Endodermal cell (in vitro differentiated cells): ENCODE measurements at regions not wholly inside any gene's neighbourhood (a gene's known extent, or its start where the extent isn't known, plus 50 kb on each side); places are given as distances from the start of the nearest gene placed in this dataset.

Experiments used
- DNase-seq: peaks from one replicate; pipeline ENCODE4 v3.0.0-alpha.2; 2017
- H3K27ac ChIP-seq: 2 replicates; pipeline ENCODE4 v1.5.1; 2013; ENCODE audit warnings: mild to moderate bottlenecking, low read depth, low read length, moderate library complexity
- H3K27me3 ChIP-seq: 2 replicates; pipeline ENCODE4 v1.6.1; 2013; ENCODE audit warnings: mild to moderate bottlenecking, low read length, moderate library complexity; ENCODE audit not compliant: insufficient read depth, control insufficient read depth, poor library complexity, severe bottlenecking
- H3K36me3 ChIP-seq: 2 replicates; pipeline ENCODE4 v1.7.0; 2013; ENCODE audit warnings: mild to moderate bottlenecking, low read length, moderate library complexity; ENCODE audit not compliant: control insufficient read depth, insufficient read depth
- H3K4me1 ChIP-seq: one replicate; pipeline ENCODE4 v1.7.0; 2013; ENCODE audit warnings: low read length; ENCODE audit not compliant: control insufficient read depth, insufficient read depth
- H3K4me3 ChIP-seq: 2 replicates; pipeline ENCODE4 v1.5.1; 2013; ENCODE audit warnings: mild to moderate bottlenecking, low read length, moderate library complexity
- H3K9ac ChIP-seq: 2 replicates; pipeline ENCODE4 v1.6.1; 2013; ENCODE audit warnings: mild to moderate bottlenecking, low read length, moderate library complexity; ENCODE audit not compliant: poor library complexity, severe bottlenecking; ENCODE audit errors: extremely low read depth
- H3K9me3 ChIP-seq: 2 replicates; pipeline ENCODE4 v1.6.1; 2013; ENCODE audit warnings: mild to moderate bottlenecking, low read length, moderate library complexity; ENCODE audit not compliant: control insufficient read depth
- H3K27ac Mint-ChIP-seq: 2 replicates; pipeline ENCODE4 v1.8.0; 2020; ENCODE audit warnings: mixed read lengths
- H3K27me3 Mint-ChIP-seq: 2 replicates; pipeline ENCODE4 v1.8.0; 2021; ENCODE audit warnings: mild to moderate bottlenecking, mixed read lengths; ENCODE audit not compliant: insufficient read depth
- H3K36me3 Mint-ChIP-seq: 2 replicates; pipeline ENCODE4 v1.8.0; 2020; ENCODE audit warnings: low read depth, mixed read lengths
- H3K4me1 Mint-ChIP-seq: 2 replicates; pipeline ENCODE4 v1.8.0; 2020; ENCODE audit warnings: mixed read lengths
- H3K4me3 Mint-ChIP-seq: 2 replicates; pipeline ENCODE4 v1.8.0; 2020; ENCODE audit warnings: mild to moderate bottlenecking, moderate library complexity, mixed read lengths
- H3K9me3 Mint-ChIP-seq: 2 replicates; pipeline ENCODE4 v1.8.0; 2020; ENCODE audit warnings: mild to moderate bottlenecking, mixed read lengths
- WGBS, 2 experiments: methylation state at CpG; one replicate each; pipeline versions ENCODE4 v1.1.5 to v1.1.7; 2013; ENCODE audit warnings: missing lambda C conversion rate in 2 of 2, mixed read lengths in 1 of 2; ENCODE audit not compliant: insufficient coverage in 1 of 2, insufficient read length in 1 of 2; 5-methylcytosine and 5-hydroxymethylcytosine counted together
- TF ChIP-seq, protein P1 (sequence below): fragments of 200-600 bp; sonication (generic); conservative IDR thresholded peaks from 2 replicates; pipeline ENCODE4 v1.5.0; 2021; ENCODE audit warnings: antibody characterized with exemption, mild to moderate bottlenecking

DNA sequence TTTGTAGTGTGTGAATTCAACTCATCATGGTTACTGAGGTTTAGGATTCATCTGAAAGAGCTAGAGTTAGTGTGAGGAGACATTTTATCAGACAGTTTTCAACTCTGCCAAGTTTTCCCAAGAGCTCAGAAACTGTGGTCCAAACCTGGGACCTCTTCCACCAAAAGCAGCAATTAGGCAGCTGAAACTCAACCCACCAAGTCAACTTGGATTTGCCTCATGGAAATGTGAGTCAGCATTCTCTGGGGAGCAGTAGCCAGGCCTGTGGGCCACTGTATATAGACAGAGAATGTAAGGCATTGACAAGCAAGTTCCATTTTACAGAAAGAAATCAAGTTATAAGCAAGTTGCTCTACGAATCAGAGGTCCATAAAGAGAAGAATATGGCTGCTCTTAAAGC, 178.8 kb upstream of the HDDC2 start:
- H3K27ac Mint-ChIP-seq = no peak overlapping the region
- Histone ChIP-seq H3K36me3 (no peaks in the 10 kb centered on the region), H3K9me3 (no peaks in the 10 kb centered on the region), H3K27me3 (no peaks in the 10 kb centered on the region), H3K4me1 (no peaks in the 10 kb centered on the region), H3K9ac (no peak overlapping the region), H3K4me3 (no peak overlapping the region), H3K27ac (no peak overlapping the region)
- no peak overlapping the region for H3K4me3 Mint-ChIP-seq
- H3K4me1 Mint-ChIP-seq = peaks cover 13% of the 10 kb centered on the region
- TF ChIP-seq, protein P1, sequence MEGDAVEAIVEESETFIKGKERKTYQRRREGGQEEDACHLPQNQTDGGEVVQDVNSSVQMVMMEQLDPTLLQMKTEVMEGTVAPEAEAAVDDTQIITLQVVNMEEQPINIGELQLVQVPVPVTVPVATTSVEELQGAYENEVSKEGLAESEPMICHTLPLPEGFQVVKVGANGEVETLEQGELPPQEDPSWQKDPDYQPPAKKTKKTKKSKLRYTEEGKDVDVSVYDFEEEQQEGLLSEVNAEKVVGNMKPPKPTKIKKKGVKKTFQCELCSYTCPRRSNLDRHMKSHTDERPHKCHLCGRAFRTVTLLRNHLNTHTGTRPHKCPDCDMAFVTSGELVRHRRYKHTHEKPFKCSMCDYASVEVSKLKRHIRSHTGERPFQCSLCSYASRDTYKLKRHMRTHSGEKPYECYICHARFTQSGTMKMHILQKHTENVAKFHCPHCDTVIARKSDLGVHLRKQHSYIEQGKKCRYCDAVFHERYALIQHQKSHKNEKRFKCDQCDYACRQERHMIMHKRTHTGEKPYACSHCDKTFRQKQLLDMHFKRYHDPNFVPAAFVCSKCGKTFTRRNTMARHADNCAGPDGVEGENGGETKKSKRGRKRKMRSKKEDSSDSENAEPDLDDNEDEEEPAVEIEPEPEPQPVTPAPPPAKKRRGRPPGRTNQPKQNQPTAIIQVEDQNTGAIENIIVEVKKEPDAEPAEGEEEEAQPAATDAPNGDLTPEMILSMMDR = no peak
- H3K27me3 Mint-ChIP-seq = no peaks in the 10 kb centered on the region
- 83 to 93% methylated on average over 1 of the region's 1 CpG for WGBS, 2 experiments
- no peaks in the 10 kb centered on the region for H3K9me3 Mint-ChIP-seq
- no peak for DNase-seq
- H3K36me3 Mint-ChIP-seq = no peaks in the 10 kb centered on the region

DNA sequence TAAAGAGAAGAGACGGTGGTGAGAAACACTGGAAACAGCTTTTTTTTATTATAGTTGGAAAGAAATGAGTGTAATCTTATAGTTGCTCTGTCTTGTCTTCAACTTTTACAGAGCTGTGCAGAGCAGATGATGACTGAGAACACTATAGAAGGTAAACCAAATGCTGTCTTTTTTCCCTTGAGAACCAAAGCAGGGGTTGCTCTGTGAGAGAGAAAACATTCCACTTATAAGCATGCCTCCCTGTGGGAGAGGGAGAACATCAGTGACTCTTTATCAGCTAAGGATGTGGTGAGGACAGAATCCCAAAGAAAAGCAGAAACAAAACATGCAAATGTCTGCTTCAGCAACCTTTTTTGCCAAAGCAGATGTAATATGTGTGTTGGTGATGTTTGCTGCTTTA, 179.3 kb upstream of the HDDC2 start:
- TF ChIP-seq, protein P1 = no peak
- no peak overlapping the region for H3K4me3 Mint-ChIP-seq
- Histone ChIP-seq H3K9me3 (no peaks in the 10 kb centered on the region), H3K4me3 (no peak overlapping the region), H3K36me3 (no peaks in the 10 kb centered on the region), H3K9ac (no peak overlapping the region), H3K27ac (no peak overlapping the region), H3K27me3 (no peaks in the 10 kb centered on the region), H3K4me1 (no peaks in the 10 kb centered on the region)
- peaks cover 2% of the 10 kb centered on the region for H3K27me3 Mint-ChIP-seq
- no peak for DNase-seq
- no peaks in the 10 kb centered on the region for H3K36me3 Mint-ChIP-seq
- H3K4me1 Mint-ChIP-seq = peaks cover 13% of the 10 kb centered on the region
- 100% methylated on average over 1 of the region's 1 CpG for WGBS, 2 experiments
- no peaks in the 10 kb centered on the region for H3K9me3 Mint-ChIP-seq
- H3K27ac Mint-ChIP-seq = no peak overlapping the region

DNA sequence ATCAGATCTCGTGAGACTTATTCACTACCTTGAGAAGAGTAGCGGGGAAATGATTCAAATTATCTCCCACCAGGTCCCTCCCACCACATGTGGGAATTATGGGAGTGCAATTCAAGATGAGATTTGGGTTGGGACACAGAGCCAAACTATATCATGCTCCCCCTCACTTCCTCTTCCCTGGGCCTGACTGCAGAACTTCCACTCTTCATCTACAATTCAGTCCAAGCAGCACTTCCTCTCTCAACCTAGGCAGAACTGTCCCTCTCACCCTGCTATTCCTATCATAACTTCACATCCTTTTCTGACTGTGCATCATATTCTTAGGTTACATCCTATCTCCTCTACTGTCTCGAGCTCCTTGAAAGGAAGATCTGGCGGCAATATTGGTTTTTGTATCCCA, 184.0 kb upstream of the HDDC2 start:
- no peaks in the 10 kb centered on the region for H3K4me1 ChIP-seq
- H3K36me3 ChIP-seq = no peaks in the 10 kb centered on the region
- no peak for DNase-seq
- Mint-ChIP-seq H3K27ac (no peak overlapping the region), H3K4me3 (no peak overlapping the region), H3K27me3 (peaks cover 2% of the 10 kb centered on the region), H3K36me3 (no peaks in the 10 kb centered on the region), H3K9me3 (peaks cover 4% of the 10 kb centered on the region), H3K4me1 (peaks cover 16% of the 10 kb centered on the region)
- no peaks in the 10 kb centered on the region for H3K9me3 ChIP-seq
- no peak overlapping the region for H3K9ac ChIP-seq
- 82 to 92% methylated on average over 4 of the region's 4 CpGs for WGBS, 2 experiments
- TF ChIP-seq, protein P1 = no peak
- H3K27ac ChIP-seq = no peak overlapping the region
- H3K4me3 ChIP-seq = no peak overlapping the region
- H3K27me3 ChIP-seq = no peaks in the 10 kb centered on the region
